SK-N-SH treated with all-trans-retinoic acid at 6 μM for 48 hours (cell line): ENCODE measurements at regions not wholly inside any gene's neighbourhood (a gene's known extent, or its start where the extent isn't known, plus 50 kb on each side); places are given as distances from the start of the nearest gene placed in this dataset.

Experiments
- BACH2 ChIP-seq: fragments of 250-450 bp; sonication (Bioruptor Pico); IDR thresholded peaks from 2 replicates; pipeline ENCODE4 v1.9.0; 2021; ENCODE audit warnings: mild to moderate bottlenecking, borderline replicate concordance
- CSDC2 ChIP-seq: fragments of 250-450 bp; sonication (Bioruptor Pico); IDR thresholded peaks from 2 replicates; pipeline ENCODE4 v1.5.0; 2020; ENCODE audit warnings: mild to moderate bottlenecking, moderate library complexity
- ESRRG ChIP-seq: fragments of 250-450 bp; sonication (Bioruptor Pico); IDR thresholded peaks from 2 replicates; pipeline ENCODE4 v1.6.1; 2021; ENCODE audit warnings: mild to moderate bottlenecking
- GLIS3 ChIP-seq: fragments of 250-450 bp; sonication (Bioruptor Pico); IDR thresholded peaks from 2 replicates; pipeline ENCODE4 v1.5.0; 2020; ENCODE audit warnings: mild to moderate bottlenecking, moderate library complexity
- RARB ChIP-seq: fragments of 250-450 bp; sonication (Bioruptor Pico); IDR thresholded peaks from 2 replicates; pipeline ENCODE4 v1.8.0; 2021; ENCODE audit warnings: mild to moderate bottlenecking, moderate library complexity
- SNAI2 ChIP-seq: fragments of 250-450 bp; sonication (Bioruptor Pico); IDR thresholded peaks from 2 replicates; pipeline ENCODE4 v1.5.0; 2020; ENCODE audit warnings: mild to moderate bottlenecking, moderate library complexity
- TCF4 ChIP-seq: fragments of 250-450 bp; sonication (Bioruptor Pico); IDR thresholded peaks from 2 replicates; pipeline ENCODE4 v1.8.0; 2021; ENCODE audit warnings: mild to moderate bottlenecking, moderate library complexity, borderline replicate concordance
- ZFP30 ChIP-seq: fragments of 450-650 bp; formaldehyde crosslinking; IDR thresholded peaks from 2 replicates; pipeline ENCODE4 v1.5.0; 2022; ENCODE audit warnings: mild to moderate bottlenecking, moderate library complexity
- ZNF8 ChIP-seq: fragments of 450-650 bp; formaldehyde crosslinking; IDR thresholded peaks from 2 replicates; pipeline ENCODE4 v1.5.0; 2020; ENCODE audit warnings: mild to moderate bottlenecking, moderate library complexity
- TF ChIP-seq, protein P1 (sequence below): fragments of 250-450 bp; sonication (Bioruptor Pico); IDR thresholded peaks from 2 replicates; pipeline ENCODE4 v1.5.1; 2020; ENCODE audit warnings: low read depth, mild to moderate bottlenecking, moderate library complexity
- TF ChIP-seq, protein P2 (sequence below): fragments of 250-450 bp; sonication (Bioruptor Pico); IDR thresholded peaks from 2 replicates; pipeline ENCODE4 v1.8.0; 2020; ENCODE audit warnings: mild to moderate bottlenecking, moderate library complexity, borderline replicate concordance
- TF ChIP-seq, protein P3 (sequence below): fragments of 250-450 bp; sonication (Bioruptor Pico); IDR thresholded peaks from 2 replicates; pipeline ENCODE4 v1.5.1; 2021; ENCODE audit warnings: mild to moderate bottlenecking, moderate library complexity

DNA sequence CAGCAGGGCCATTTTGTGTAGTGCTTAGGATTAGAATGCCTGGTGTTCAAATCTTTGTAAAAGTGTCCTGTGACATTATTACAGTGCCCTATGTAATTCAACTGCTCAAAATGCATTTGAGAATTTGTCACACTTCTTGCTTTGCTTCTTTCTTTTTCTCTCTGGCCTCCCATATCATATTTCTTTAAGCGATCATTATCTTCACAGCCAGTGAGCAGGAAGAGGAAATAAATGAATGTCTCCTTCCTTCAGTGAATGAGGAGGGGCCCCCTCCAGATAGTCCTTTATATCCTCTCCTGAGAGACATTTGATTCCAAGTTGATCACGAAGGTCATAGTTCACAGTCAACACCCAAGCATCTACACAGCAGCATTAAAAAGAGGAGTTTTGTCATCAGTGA, 425.1 kb upstream of the NPVF start:
- TF ChIP-seq, protein P1, sequence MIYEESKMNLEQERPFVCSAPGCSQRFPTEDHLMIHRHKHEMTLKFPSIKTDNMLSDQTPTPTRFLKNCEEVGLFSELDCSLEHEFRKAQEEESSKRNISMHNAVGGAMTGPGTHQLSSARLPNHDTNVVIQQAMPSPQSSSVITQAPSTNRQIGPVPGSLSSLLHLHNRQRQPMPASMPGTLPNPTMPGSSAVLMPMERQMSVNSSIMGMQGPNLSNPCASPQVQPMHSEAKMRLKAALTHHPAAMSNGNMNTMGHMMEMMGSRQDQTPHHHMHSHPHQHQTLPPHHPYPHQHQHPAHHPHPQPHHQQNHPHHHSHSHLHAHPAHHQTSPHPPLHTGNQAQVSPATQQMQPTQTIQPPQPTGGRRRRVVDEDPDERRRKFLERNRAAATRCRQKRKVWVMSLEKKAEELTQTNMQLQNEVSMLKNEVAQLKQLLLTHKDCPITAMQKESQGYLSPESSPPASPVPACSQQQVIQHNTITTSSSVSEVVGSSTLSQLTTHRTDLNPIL = no peak
- no peak for TF ChIP-seq ZFP30 (CRISPR knock-in tag)
- TF ChIP-seq BACH2 (CRISPR knock-in tag) = no peak
- no peak for TF ChIP-seq ESRRG (CRISPR knock-in tag)
- TF ChIP-seq ZNF8 (CRISPR knock-in tag) = no peak
- TF ChIP-seq, protein P2, sequence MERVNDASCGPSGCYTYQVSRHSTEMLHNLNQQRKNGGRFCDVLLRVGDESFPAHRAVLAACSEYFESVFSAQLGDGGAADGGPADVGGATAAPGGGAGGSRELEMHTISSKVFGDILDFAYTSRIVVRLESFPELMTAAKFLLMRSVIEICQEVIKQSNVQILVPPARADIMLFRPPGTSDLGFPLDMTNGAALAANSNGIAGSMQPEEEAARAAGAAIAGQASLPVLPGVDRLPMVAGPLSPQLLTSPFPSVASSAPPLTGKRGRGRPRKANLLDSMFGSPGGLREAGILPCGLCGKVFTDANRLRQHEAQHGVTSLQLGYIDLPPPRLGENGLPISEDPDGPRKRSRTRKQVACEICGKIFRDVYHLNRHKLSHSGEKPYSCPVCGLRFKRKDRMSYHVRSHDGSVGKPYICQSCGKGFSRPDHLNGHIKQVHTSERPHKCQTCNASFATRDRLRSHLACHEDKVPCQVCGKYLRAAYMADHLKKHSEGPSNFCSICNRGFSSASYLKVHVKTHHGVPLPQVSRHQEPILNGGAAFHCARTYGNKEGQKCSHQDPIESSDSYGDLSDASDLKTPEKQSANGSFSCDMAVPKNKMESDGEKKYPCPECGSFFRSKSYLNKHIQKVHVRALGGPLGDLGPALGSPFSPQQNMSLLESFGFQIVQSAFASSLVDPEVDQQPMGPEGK (CRISPR knock-in tag) = no peak
- no peak for TF ChIP-seq TCF4 (CRISPR knock-in tag)
- TF ChIP-seq GLIS3 (CRISPR knock-in tag) = no peak
- TF ChIP-seq, protein P3, sequence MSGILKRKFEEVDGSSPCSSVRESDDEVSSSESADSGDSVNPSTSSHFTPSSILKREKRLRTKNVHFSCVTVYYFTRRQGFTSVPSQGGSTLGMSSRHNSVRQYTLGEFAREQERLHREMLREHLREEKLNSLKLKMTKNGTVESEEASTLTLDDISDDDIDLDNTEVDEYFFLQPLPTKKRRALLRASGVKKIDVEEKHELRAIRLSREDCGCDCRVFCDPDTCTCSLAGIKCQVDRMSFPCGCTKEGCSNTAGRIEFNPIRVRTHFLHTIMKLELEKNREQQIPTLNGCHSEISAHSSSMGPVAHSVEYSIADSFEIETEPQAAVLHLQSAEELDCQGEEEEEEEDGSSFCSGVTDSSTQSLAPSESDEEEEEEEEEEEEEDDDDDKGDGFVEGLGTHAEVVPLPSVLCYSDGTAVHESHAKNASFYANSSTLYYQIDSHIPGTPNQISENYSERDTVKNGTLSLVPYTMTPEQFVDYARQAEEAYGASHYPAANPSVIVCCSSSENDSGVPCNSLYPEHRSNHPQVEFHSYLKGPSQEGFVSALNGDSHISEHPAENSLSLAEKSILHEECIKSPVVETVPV (CRISPR knock-in tag) = no peak
- TF ChIP-seq RARB (CRISPR knock-in tag) = no peak
- TF ChIP-seq SNAI2 (CRISPR knock-in tag) = no peak
- no peak for TF ChIP-seq CSDC2 (CRISPR knock-in tag)
